ENCODE measurements at regions not wholly inside any gene's neighbourhood (a gene's known extent, or its start where the extent isn't known, plus 50 kb on each side); places are given as distances from the start of the nearest gene placed in this dataset.
A peak's percentile ranks its signal among the peaks of the same experiment; 100 is the strongest.

GRCh38 chr15:55126111-55126510, 70.6 kb downstream of the RSL24D1 start:
- DNase-seq, result no peak

- DNase-seq, result no peak
Observed at GRCh38 chr15:55124616-55125015, 72.1 kb downstream of the RSL24D1 start.

GRCh38 chr15:55118344-55118870, 78.3 kb downstream of the RSL24D1 start:
- DNase-seq, result no peak

- no peak for DNase-seq
Observed at GRCh38 chr15:55116636-55117035, 80.1 kb downstream of the RSL24D1 start.

GRCh38 chr15:55113736-55114135, 83.0 kb downstream of the RSL24D1 start:
- no peak for DNase-seq

- DNase-seq, result no peak
Observed at GRCh38 chr15:55112706-55113105, 84.0 kb downstream of the RSL24D1 start.

- peak; percentile 19 for DNase-seq
Observed at GRCh38 chr15:55110446-55110845, 86.3 kb downstream of the RSL24D1 start.

GRCh38 chr15:55108858-55109518, 87.8 kb downstream of the RSL24D1 start:
- peak; percentile 82 for DNase-seq

- no peak for DNase-seq
Observed at GRCh38 chr15:55108448-55108847, 88.3 kb downstream of the RSL24D1 start.

GRCh38 chr15:55106155-55106554, 90.6 kb downstream of the RSL24D1 start:
- no peak for DNase-seq

- no peak for DNase-seq
Observed at GRCh38 chr15:55094136-55094535, 102.6 kb downstream of the RSL24D1 start.

GRCh38 chr15:55088207-55088606, 108.5 kb downstream of the RSL24D1 start:
- DNase-seq, result no peak

- no peak for DNase-seq
Observed at GRCh38 chr15:55084673-55085072, 112.1 kb downstream of the RSL24D1 start.

- no peak for DNase-seq
Observed at GRCh38 chr15:55084216-55084615, 112.5 kb downstream of the RSL24D1 start.

GRCh38 chr15:55077052-55077451, 119.7 kb downstream of the RSL24D1 start:
- peak; percentile 13 for DNase-seq

- no peak for DNase-seq
Observed at GRCh38 chr15:55074431-55074830, 122.3 kb downstream of the RSL24D1 start.

- peak; percentile 6 for DNase-seq
Observed at GRCh38 chr15:55063970-55064369, 132.8 kb downstream of the RSL24D1 start.

- no peak for DNase-seq
Observed at GRCh38 chr15:55060836-55061235, 135.9 kb downstream of the RSL24D1 start.

- DNase-seq, result no peak
Observed at GRCh38 chr15:55056500-55056899, 140.2 kb downstream of the RSL24D1 start.

- DNase-seq, result no peak
Observed at GRCh38 chr15:55044162-55044561, 152.6 kb downstream of the RSL24D1 start.

GRCh38 chr15:55037071-55037470, 159.7 kb downstream of the RSL24D1 start:
- no peak for DNase-seq

GRCh38 chr15:55035749-55036148, 161.0 kb downstream of the RSL24D1 start:
- no peak for DNase-seq

GRCh38 chr15:55033574-55033973, 163.2 kb downstream of the RSL24D1 start:
- DNase-seq, result no peak

- DNase-seq, result peak; percentile 12
Observed at GRCh38 chr15:55031727-55032126, 165.0 kb downstream of the RSL24D1 start.

- no peak for DNase-seq
Observed at GRCh38 chr15:55026381-55026780, 170.4 kb downstream of the RSL24D1 start.

All from RPMI8226 (cell line).